Ishikawa (cell line): ENCODE measurements at regions not wholly inside any gene's neighbourhood (a gene's known extent, or its start where the extent isn't known, plus 50 kb on each side); places are given as distances from the start of the nearest gene placed in this dataset.

Experiments used
- CEBPB ChIP-seq: IDR thresholded peaks from 2 replicates; pipeline ENCODE4 v1.6.1; 2012
- CREB1 ChIP-seq: IDR thresholded peaks from 2 replicates; pipeline ENCODE4 v1.6.1; 2012; ENCODE audit warnings: low read depth
- EGR1 ChIP-seq: IDR thresholded peaks from 2 replicates; pipeline ENCODE4 v1.6.1; 2012
- EP300 ChIP-seq: IDR thresholded peaks from 2 replicates; pipeline ENCODE4 v1.6.1; 2012; ENCODE audit warnings: borderline replicate concordance
- MAX ChIP-seq: IDR thresholded peaks from 2 replicates; pipeline ENCODE4 v1.6.1; 2012
- NFIC ChIP-seq: IDR thresholded peaks from 2 replicates; pipeline ENCODE4 v1.6.1; 2012
- RAD21 ChIP-seq: IDR thresholded peaks from 2 replicates; pipeline ENCODE4 v1.6.1; 2012; ENCODE audit warnings: low read depth
- REST ChIP-seq: IDR thresholded peaks from 2 replicates; pipeline ENCODE4 v1.6.1; 2012; ENCODE audit warnings: low read depth, mild to moderate bottlenecking
- TAF1 ChIP-seq: IDR thresholded peaks from 2 replicates; pipeline ENCODE4 v1.6.1; 2012; ENCODE audit warnings: low read depth, mild to moderate bottlenecking
- YY1 ChIP-seq: IDR thresholded peaks from 2 replicates; pipeline ENCODE4 v1.6.1; 2012; ENCODE audit warnings: low read depth
- ZBTB7A ChIP-seq: IDR thresholded peaks from 2 replicates; pipeline ENCODE4 v1.6.1; 2012; ENCODE audit warnings: low read depth

GRCh38 chr14:81927070-81927469 is 393.4 kb upstream of the SEL1L start:
- no peak for TF ChIP-seq MAX
- TF ChIP-seq RAD21, result no peak
- no peak for TF ChIP-seq NFIC
- TF ChIP-seq TAF1, result no peak
- no peak for TF ChIP-seq CREB1
- no peak for TF ChIP-seq CEBPB
- no peak for TF ChIP-seq REST
- no peak for TF ChIP-seq ZBTB7A
- no peak for TF ChIP-seq YY1
- no peak for TF ChIP-seq EGR1
- no peak for TF ChIP-seq EP300
